Neuron (in vitro differentiated cells): ENCODE measurements at regions not wholly inside any gene's neighbourhood (a gene's known extent, or its start where the extent isn't known, plus 50 kb on each side); places are given as distances from the start of the nearest gene placed in this dataset.

ENCODE experiments used
- H2AFZ ChIP-seq: one replicate; pipeline ENCODE4 v1.6.1; 2013; ENCODE audit warnings: low read depth, mild to moderate bottlenecking, inconsistent platforms, low read length, moderate library complexity
- H3K27me3 ChIP-seq: one replicate; pipeline ENCODE4 v1.6.1; 2013; ENCODE audit warnings: low read length; ENCODE audit not compliant: insufficient read depth
- H3K36me3 ChIP-seq: one replicate; pipeline ENCODE4 v1.6.1; 2013; ENCODE audit warnings: low read length; ENCODE audit not compliant: insufficient read depth
- H3K4me1 ChIP-seq: one replicate; pipeline ENCODE4 v1.6.1; 2013; ENCODE audit warnings: low read length; ENCODE audit not compliant: insufficient read depth
- H3K4me3 ChIP-seq: 2 replicates; pipeline ENCODE4 v1.5.1; 2013; ENCODE audit warnings: mild to moderate bottlenecking, low read length, moderate library complexity
- H3K9me3 ChIP-seq: one replicate; pipeline ENCODE4 v1.6.1; 2013; ENCODE audit warnings: low read length

- no peaks in the 10 kb centered on the region for H3K36me3 ChIP-seq
- H3K27me3 ChIP-seq = no peaks in the 10 kb centered on the region
- no peak overlapping the region for H2AFZ ChIP-seq
- peaks cover 1% of the 10 kb centered on the region for H3K9me3 ChIP-seq
- no peaks in the 10 kb centered on the region for H3K4me1 ChIP-seq
- H3K4me3 ChIP-seq = no peak overlapping the region
Observed at GRCh38 chr14:71492346-71492745, 439.9 kb upstream of the RGS6 start.

GRCh38 chr14:71497645-71498086 is 434.6 kb upstream of the RGS6 start:
- H3K4me1 ChIP-seq = no peaks in the 10 kb centered on the region
- peaks cover 1% of the 10 kb centered on the region for H3K9me3 ChIP-seq
- H2AFZ ChIP-seq = no peak overlapping the region
- no peak overlapping the region for H3K4me3 ChIP-seq
- H3K36me3 ChIP-seq = no peaks in the 10 kb centered on the region
- no peaks in the 10 kb centered on the region for H3K27me3 ChIP-seq

- Histone ChIP-seq H2AFZ (no peak overlapping the region), H3K4me1 (no peaks in the 10 kb centered on the region), H3K27me3 (no peaks in the 10 kb centered on the region), H3K36me3 (no peaks in the 10 kb centered on the region), H3K9me3 (peaks cover 1% of the 10 kb centered on the region), H3K4me3 (no peak overlapping the region)
Observed at GRCh38 chr14:71498212-71498611, 434.0 kb upstream of the RGS6 start.

GRCh38 chr14:71499018-71499417 is 433.2 kb upstream of the RGS6 start:
- peaks cover under 1% of the 10 kb centered on the region for H3K9me3 ChIP-seq
- H3K4me1 ChIP-seq = no peaks in the 10 kb centered on the region
- H2AFZ ChIP-seq = no peak overlapping the region
- H3K27me3 ChIP-seq = no peaks in the 10 kb centered on the region
- no peaks in the 10 kb centered on the region for H3K36me3 ChIP-seq
- no peak overlapping the region for H3K4me3 ChIP-seq

- Histone ChIP-seq H3K4me3 (no peak overlapping the region), H2AFZ (no peak overlapping the region), H3K9me3 (no peaks in the 10 kb centered on the region), H3K36me3 (peaks cover under 1% of the 10 kb centered on the region), H3K27me3 (no peaks in the 10 kb centered on the region), H3K4me1 (no peaks in the 10 kb centered on the region)
Observed at GRCh38 chr14:71507681-71508080, 424.5 kb upstream of the RGS6 start.

- no peak overlapping the region for H3K4me3 ChIP-seq
Observed at GRCh38 chr14:71508901-71509300, 423.3 kb upstream of the RGS6 start.

GRCh38 chr14:71511152-71511551 is 421.1 kb upstream of the RGS6 start:
- Histone ChIP-seq H2AFZ (no peak overlapping the region), H3K9me3 (peaks cover 3% of the 10 kb centered on the region), H3K36me3 (peaks cover 4% of the 10 kb centered on the region), H3K4me3 (no peak overlapping the region), H3K27me3 (no peaks in the 10 kb centered on the region), H3K4me1 (no peaks in the 10 kb centered on the region)

More at GRCh38 chr14:71508901-71509300, 423.3 kb upstream of the RGS6 start:
- Histone ChIP-seq H2AFZ (no peak overlapping the region), H3K9me3 (peaks cover 3% of the 10 kb centered on the region), H3K27me3 (no peaks in the 10 kb centered on the region), H3K36me3 (peaks cover 4% of the 10 kb centered on the region), H3K4me1 (no peaks in the 10 kb centered on the region)

- Histone ChIP-seq H3K27me3 (no peaks in the 10 kb centered on the region), H2AFZ (no peak overlapping the region), H3K4me3 (no peak overlapping the region), H3K4me1 (no peaks in the 10 kb centered on the region), H3K9me3 (peaks cover 3% of the 10 kb centered on the region), H3K36me3 (peaks cover 10% of the 10 kb centered on the region)
Observed at GRCh38 chr14:71514941-71515919, 417.0 kb upstream of the RGS6 start.

- Histone ChIP-seq H2AFZ (no peak overlapping the region), H3K36me3 (peaks cover 5% of the 10 kb centered on the region), H3K27me3 (no peaks in the 10 kb centered on the region), H3K4me1 (no peaks in the 10 kb centered on the region), H3K4me3 (no peak overlapping the region), H3K9me3 (peaks cover 2% of the 10 kb centered on the region)
Observed at GRCh38 chr14:71521238-71522135, 410.7 kb upstream of the RGS6 start.

- H3K36me3 ChIP-seq = peaks cover 4% of the 10 kb centered on the region
- H3K4me1 ChIP-seq = no peaks in the 10 kb centered on the region
- H2AFZ ChIP-seq = no peak overlapping the region
- H3K4me3 ChIP-seq = no peak overlapping the region
- no peaks in the 10 kb centered on the region for H3K27me3 ChIP-seq
- peaks cover 2% of the 10 kb centered on the region for H3K9me3 ChIP-seq
Observed at GRCh38 chr14:71523630-71524319, 408.5 kb upstream of the RGS6 start.

- Histone ChIP-seq H3K27me3 (no peaks in the 10 kb centered on the region), H2AFZ (no peak overlapping the region)
Observed at GRCh38 chr14:71524320-71524982, 407.8 kb upstream of the RGS6 start.

GRCh38 chr14:71525663-71526221 is 406.5 kb upstream of the RGS6 start:
- peaks cover 2% of the 10 kb centered on the region for H3K9me3 ChIP-seq
- no peak overlapping the region for H2AFZ ChIP-seq
- no peak overlapping the region for H3K4me3 ChIP-seq
- H3K4me1 ChIP-seq = peaks cover 7% of the 10 kb centered on the region
- no peaks in the 10 kb centered on the region for H3K27me3 ChIP-seq
- no peaks in the 10 kb centered on the region for H3K36me3 ChIP-seq

More at GRCh38 chr14:71524320-71524982, 407.8 kb upstream of the RGS6 start:
- no peaks in the 10 kb centered on the region for H3K4me1 ChIP-seq
- H3K36me3 ChIP-seq = no peaks in the 10 kb centered on the region
- H3K9me3 ChIP-seq = peaks cover 2% of the 10 kb centered on the region
- no peak overlapping the region for H3K4me3 ChIP-seq
